C4-2B (cell line): ENCODE measurements at regions not wholly inside any gene's neighbourhood (a gene's known extent, or its start where the extent isn't known, plus 50 kb on each side); places are given as distances from the start of the nearest gene placed in this dataset.

Source experiments
- ZFX ChIP-seq: fragments of 450-650 bp; IDR thresholded peaks from 2 replicates; pipeline ENCODE4 v1.6.1; 2017
- TF ChIP-seq, protein P1 (sequence below): fragments of 450-650 bp; conservative IDR thresholded peaks from 2 replicates; pipeline ENCODE4 v1.5.1; 2017; ENCODE audit warnings: mild to moderate bottlenecking

DNA sequence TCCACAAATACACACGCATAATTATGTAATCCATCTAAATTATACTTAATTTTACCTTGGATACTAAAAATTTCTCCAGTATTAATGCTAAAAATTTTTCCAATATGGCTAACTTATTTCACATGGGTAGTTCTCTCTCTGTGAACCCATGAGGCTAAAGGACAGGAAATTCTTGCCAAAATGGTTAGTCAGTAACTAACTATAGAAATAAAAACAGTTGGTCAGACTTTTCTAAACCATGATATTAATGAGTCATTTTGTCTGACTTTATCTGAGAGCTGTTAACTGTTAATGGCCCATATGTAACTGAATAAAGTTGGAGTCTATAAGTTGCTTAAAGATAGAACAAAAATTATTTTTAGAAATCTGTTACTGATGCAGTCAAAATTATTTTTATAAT lies 549.4 kb downstream of the TLL1 start:
- TF ChIP-seq, protein P1, sequence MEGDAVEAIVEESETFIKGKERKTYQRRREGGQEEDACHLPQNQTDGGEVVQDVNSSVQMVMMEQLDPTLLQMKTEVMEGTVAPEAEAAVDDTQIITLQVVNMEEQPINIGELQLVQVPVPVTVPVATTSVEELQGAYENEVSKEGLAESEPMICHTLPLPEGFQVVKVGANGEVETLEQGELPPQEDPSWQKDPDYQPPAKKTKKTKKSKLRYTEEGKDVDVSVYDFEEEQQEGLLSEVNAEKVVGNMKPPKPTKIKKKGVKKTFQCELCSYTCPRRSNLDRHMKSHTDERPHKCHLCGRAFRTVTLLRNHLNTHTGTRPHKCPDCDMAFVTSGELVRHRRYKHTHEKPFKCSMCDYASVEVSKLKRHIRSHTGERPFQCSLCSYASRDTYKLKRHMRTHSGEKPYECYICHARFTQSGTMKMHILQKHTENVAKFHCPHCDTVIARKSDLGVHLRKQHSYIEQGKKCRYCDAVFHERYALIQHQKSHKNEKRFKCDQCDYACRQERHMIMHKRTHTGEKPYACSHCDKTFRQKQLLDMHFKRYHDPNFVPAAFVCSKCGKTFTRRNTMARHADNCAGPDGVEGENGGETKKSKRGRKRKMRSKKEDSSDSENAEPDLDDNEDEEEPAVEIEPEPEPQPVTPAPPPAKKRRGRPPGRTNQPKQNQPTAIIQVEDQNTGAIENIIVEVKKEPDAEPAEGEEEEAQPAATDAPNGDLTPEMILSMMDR: no peak
- no peak for TF ChIP-seq ZFX
